HepG2 (cell line): ENCODE measurements at regions not wholly inside any gene's neighbourhood (a gene's known extent, or its start where the extent isn't known, plus 50 kb on each side); places are given as distances from the start of the nearest gene placed in this dataset.

Experiments
- ATAC-seq: fragments of 200-7000 bp; cut with Tn5 transposase; 3 replicates; pipeline ENCODE4 v1.9.1; 2020; ENCODE audit warnings: mild to moderate bottlenecking, moderate library complexity
- BruUV-seq: library from RNA; stranded (reverse); fragments of 400-500 nt; replicated peaks from 2 replicates; lab custom pipeline; 2021; lab: Mats Ljungman, UMichigan
- CTCF ChIA-PET: fragments of 300-600 bp; formaldehyde crosslinking; extraction: SDS; loops from one replicate; lab custom pipeline; 2021; ENCODE audit warnings: low total read pairs, inconsistent platforms, low intra/inter-chr PET ratio; lab: Yijun Ruan, JAX
- POLR2A ChIA-PET: fragments of 350-600 bp; sonication (Branson Sonifier 250); formaldehyde crosslinking; loops from one replicate; lab custom pipeline; 2020; ENCODE audit warnings: antibody characterized with exemption, inconsistent platforms; lab: Yijun Ruan, JAX
- DNase-seq: peaks from one replicate; pipeline ENCODE4 v3.0.0-alpha.2; 2015; ENCODE audit warnings: low spot score
- FAIRE-seq: peaks from 3 replicates; lab custom pipeline; 2011; peaks lifted over from hg19 to GRCh38; lab: Jason Lieb, UNC
- H2AFZ ChIP-seq: one replicate; pipeline ENCODE4 v1.6.1; 2011; ENCODE audit warnings: low read length, inconsistent platforms
- H3K27ac ChIP-seq: fragments of 300-600 bp; 3 replicates; pipeline ENCODE4 v1.8.0; 2011; ENCODE audit warnings: mixed run types, mild to moderate bottlenecking, mixed read lengths, low read length, inconsistent platforms; ENCODE audit not compliant: insufficient read depth; ENCODE audit errors: extremely low read length
- H3K27me3 ChIP-seq, 2 experiments: fragments of 200-600 bp in 1 of 2; 2 replicates in 1 of 2; 3 replicates in 1 of 2; pipeline versions ENCODE4 v1.6.0 to v1.8.0; 2011; ENCODE audit warnings: low read length in 2 of 2, mild to moderate bottlenecking in 2 of 2, moderate library complexity in 2 of 2, inconsistent platforms in 1 of 2; ENCODE audit not compliant: insufficient read depth in 2 of 2, control insufficient read depth in 1 of 2
- H3K36me3 ChIP-seq, 2 experiments: fragments of 200-600 bp in 1 of 2; replicated peaks in 1 of 2; 2 replicates in 1 of 2; 3 replicates in 1 of 2; pipeline versions ENCODE4 v1.5.1 to v1.8.0; 2011; ENCODE audit warnings: low read length in 2 of 2, inconsistent platforms in 1 of 2; ENCODE audit not compliant: insufficient read depth in 2 of 2, control insufficient read depth in 1 of 2
- H3K4me1 ChIP-seq: 2 replicates; pipeline ENCODE4 v1.5.1; 2012; ENCODE audit warnings: low read length, inconsistent platforms; ENCODE audit not compliant: insufficient read depth
- H3K4me2 ChIP-seq: 2 replicates; pipeline ENCODE4 v1.6.0; 2011; ENCODE audit warnings: low read depth, low read length, inconsistent platforms
- H3K4me3 ChIP-seq, 3 experiments: fragments of 200-600 bp in 1 of 3; sonication (generic), shearing (Covaris generic) in 1 of 3; replicated peaks in 1 of 3; 2 replicates each; pipeline ENCODE4 v1.5.1; 2011 to 2016; ENCODE audit warnings: low read length in 3 of 3, inconsistent platforms in 2 of 3, low read depth in 2 of 3, mild to moderate bottlenecking in 2 of 3, control low read depth in 1 of 3, mixed read lengths in 1 of 3; ENCODE audit not compliant: insufficient read depth in 1 of 3
- H3K79me2 ChIP-seq: one replicate; pipeline ENCODE4 v1.6.1; 2011; ENCODE audit warnings: low read length, inconsistent platforms; ENCODE audit not compliant: insufficient read depth
- H3K9ac ChIP-seq: 2 replicates; pipeline ENCODE4 v1.6.0; 2011; ENCODE audit warnings: mild to moderate bottlenecking, low read depth, low read length, inconsistent platforms; ENCODE audit not compliant: insufficient read depth
- H3K9me3 ChIP-seq: 2 replicates; pipeline ENCODE4 v1.5.1; 2012; ENCODE audit warnings: mild to moderate bottlenecking, low read length
- H4K20me1 ChIP-seq: 2 replicates; pipeline ENCODE4 v1.6.0; 2011; ENCODE audit warnings: inconsistent platforms, mild to moderate bottlenecking, low read length, moderate library complexity; ENCODE audit not compliant: insufficient read depth
- BCL6 ChIP-seq: IDR thresholded peaks from 2 replicates; pipeline ENCODE4 v1.6.1; 2016; ENCODE audit warnings: missing genetic modification reagents, missing compliant biosample characterization
- KDM5A ChIP-seq: fragments of 200-600 bp; sonication (generic); IDR thresholded peaks from 2 replicates; pipeline ENCODE4 v1.7.0; 2018; ENCODE audit warnings: antibody characterized with exemption, mild to moderate bottlenecking, low read length, borderline replicate concordance
- KLF11 ChIP-seq: IDR thresholded peaks from 2 replicates; pipeline ENCODE4 v1.6.1; 2016; ENCODE audit warnings: missing compliant biosample characterization
- KLF9 ChIP-seq: IDR thresholded peaks from 2 replicates; pipeline ENCODE4 v1.6.1; 2016; ENCODE audit warnings: low read depth
- PAF1 ChIP-seq: IDR thresholded peaks from 2 replicates; pipeline ENCODE4 v1.6.1; 2016; ENCODE audit warnings: missing genetic modification reagents, missing compliant biosample characterization
- RNF2 ChIP-seq: fragments of 450-650 bp; conservative IDR thresholded peaks from 2 replicates; pipeline ENCODE4 v1.6.1; 2016; ENCODE audit warnings: low read depth
- RORA ChIP-seq: sonication (generic); formaldehyde crosslinking; IDR thresholded peaks from 2 replicates; pipeline ENCODE4 v1.5.0; 2020; ENCODE audit warnings: mild to moderate bottlenecking, missing genetic modification reagents, moderate library complexity
- TOPORS ChIP-seq: sonication (generic); formaldehyde crosslinking; IDR thresholded peaks from 2 replicates; pipeline ENCODE4 v1.8.0; 2023; ENCODE audit warnings: mild to moderate bottlenecking, missing genetic modification reagents
- ZBTB46 ChIP-seq: sonication (generic); formaldehyde crosslinking; IDR thresholded peaks from 2 replicates; pipeline ENCODE4 v1.4.0; 2020; ENCODE audit warnings: mild to moderate bottlenecking, missing genetic modification reagents, borderline replicate concordance
- ZHX2 ChIP-seq, 2 experiments: sonication (generic) in 1 of 2; formaldehyde crosslinking in 1 of 2; IDR thresholded peaks; 2 replicates each; pipeline versions ENCODE4 v1.6.1 to v1.9.0; 2014 to 2022; ENCODE audit warnings: antibody characterized with exemption in 1 of 2, borderline replicate concordance in 1 of 2, inconsistent platforms in 1 of 2, low read depth in 1 of 2, missing genetic modification reagents in 1 of 2
- ZNF574 ChIP-seq: sonication (generic); formaldehyde crosslinking; IDR thresholded peaks from 2 replicates; pipeline ENCODE4 v1.4.0; 2020; ENCODE audit warnings: missing genetic modification reagents
- ZSCAN21 ChIP-seq: sonication (generic); formaldehyde crosslinking; IDR thresholded peaks from 2 replicates; pipeline ENCODE4 v1.8.0; 2022; ENCODE audit warnings: mild to moderate bottlenecking, missing genetic modification reagents, moderate library complexity, borderline replicate concordance
- WGBS: methylation state at CpG from one replicate; pipeline ENCODE4 v1.1.6; 2017; ENCODE audit warnings: low lambda C conversion rate; 5-methylcytosine and 5-hydroxymethylcytosine counted together
- in situ Hi-C: cut with HindIII; loops from 2 replicates; pipeline ENCODE4 v1.10.0; 2017; ENCODE audit warnings: low pct_unique_long_range_greater_than_20kb; ENCODE audit not compliant: extremely low pct_ligation_motif_present
- intact Hi-C: fragments of 100-400 bp; cut with micrococcal nuclease; formaldehyde crosslinking; loops from one replicate; pipeline ENCODE4 v1.10.0; 2022; ENCODE audit not compliant: unreplicated experiment

- Histone ChIP-seq H3K4me1 (no peaks in the 10 kb centered on the region), H3K9ac (no peak overlapping the region), H2AFZ (no peak overlapping the region), H3K79me2 (no peaks in the 10 kb centered on the region), H3K4me3 (no peak overlapping the region), H4K20me1 (no peaks in the 10 kb centered on the region), H3K4me2 (no peak overlapping the region), H3K27ac (no peak overlapping the region), H3K9me3 (peaks cover 72% of the 10 kb centered on the region), H3K27me3 (no peaks in the 10 kb centered on the region), H3K36me3 (no peaks in the 10 kb centered on the region)
- FAIRE-seq (no peak), ATAC-seq (no peak), DNase-seq (no peak)
- BruUV-seq = no TSS peak
- no CpG with 5 or more reads among the region's 1 CpG for WGBS
- intact Hi-C loops (no loop called here), in situ Hi-C loops (no loop called here)
- ChIA-PET POLR2A (no interaction called here), CTCF (no interaction called here)
- TF ChIP-seq KLF9 (CRISPR knock-in tag) = no peak
- TF ChIP-seq ZSCAN21 (CRISPR knock-in tag) = no peak
- no peak for TF ChIP-seq TOPORS (CRISPR knock-in tag)
- TF ChIP-seq BCL6 (CRISPR knock-in tag) = no peak
- TF ChIP-seq ZBTB46 (CRISPR knock-in tag) = no peak
- TF ChIP-seq RNF2 = no peak
- TF ChIP-seq ZHX2 (IDR thresholded peaks at IDR 0.05; ENCODE audit: low read depth) = no peak
- TF ChIP-seq ZHX2 (CRISPR knock-in tag; IDR thresholded peaks at IDR 0.05; ENCODE audit: borderline replicate concordance) = no peak
- no peak for TF ChIP-seq KLF11 (CRISPR knock-in tag)
- no peak for TF ChIP-seq RORA (CRISPR knock-in tag)
- no peak for TF ChIP-seq PAF1 (CRISPR knock-in tag)
- no peak for TF ChIP-seq KDM5A
- no peak for TF ChIP-seq ZNF574
Measured at GRCh38 chr5:12080761-12081160, 176.5 kb upstream of the CTNND2 start.
